ENCODE measurements at regions not wholly inside any gene's neighbourhood (a gene's known extent, or its start where the extent isn't known, plus 50 kb on each side); places are given as distances from the start of the nearest gene placed in this dataset.

- no peak for DNase-seq (ENCODE audit: low spot score)
- no peak for TF ChIP-seq CTCF (IDR thresholded peaks at IDR 0.05; ENCODE audit: extremely low read depth, missing control alignments)
These were observed 1977.1 kb upstream of the CDH9 start for GRCh38 chr5:29015523-29015922.

- no peak for DNase-seq (ENCODE audit: low spot score)
- TF ChIP-seq CTCF (IDR thresholded peaks at IDR 0.05; ENCODE audit: extremely low read depth, missing control alignments) = no peak
These were observed 1967.0 kb upstream of the CDH9 start for GRCh38 chr5:29005386-29005785.

- no peak for TF ChIP-seq CTCF (IDR thresholded peaks at IDR 0.05; ENCODE audit: extremely low read depth, missing control alignments)
- DNase-seq (ENCODE audit: low spot score) = no peak
These were observed 1964.1 kb upstream of the CDH9 start for GRCh38 chr5:29002481-29002880.

- DNase-seq (ENCODE audit: low spot score) = no peak
- TF ChIP-seq CTCF (IDR thresholded peaks at IDR 0.05; ENCODE audit: extremely low read depth, missing control alignments) = no peak
These were observed 1963.3 kb upstream of the CDH9 start for GRCh38 chr5:29001666-29002065.

- no peak for DNase-seq (ENCODE audit: low spot score)
These were observed 1946.3 kb upstream of the CDH9 start for GRCh38 chr5:28984639-28985038.

GRCh38 chr5:28975508-28975907 is 1937.1 kb upstream of the CDH9 start:
- DNase-seq (ENCODE audit: low spot score) = no peak
- TF ChIP-seq CTCF (IDR thresholded peaks at IDR 0.05; ENCODE audit: extremely low read depth, missing control alignments) = no peak

More at GRCh38 chr5:28984639-28985038, 1946.3 kb upstream of the CDH9 start:
- TF ChIP-seq CTCF (IDR thresholded peaks at IDR 0.05; ENCODE audit: extremely low read depth, missing control alignments) = no peak

GRCh38 chr5:28967848-28968247 is 1929.5 kb upstream of the CDH9 start:
- no peak for TF ChIP-seq CTCF (IDR thresholded peaks at IDR 0.05; ENCODE audit: extremely low read depth, missing control alignments)
- no peak for DNase-seq (ENCODE audit: low spot score)
